ENCODE measurements at regions not wholly inside any gene's neighbourhood (a gene's known extent, or its start where the extent isn't known, plus 50 kb on each side); places are given as distances from the start of the nearest gene placed in this dataset.

DNA sequence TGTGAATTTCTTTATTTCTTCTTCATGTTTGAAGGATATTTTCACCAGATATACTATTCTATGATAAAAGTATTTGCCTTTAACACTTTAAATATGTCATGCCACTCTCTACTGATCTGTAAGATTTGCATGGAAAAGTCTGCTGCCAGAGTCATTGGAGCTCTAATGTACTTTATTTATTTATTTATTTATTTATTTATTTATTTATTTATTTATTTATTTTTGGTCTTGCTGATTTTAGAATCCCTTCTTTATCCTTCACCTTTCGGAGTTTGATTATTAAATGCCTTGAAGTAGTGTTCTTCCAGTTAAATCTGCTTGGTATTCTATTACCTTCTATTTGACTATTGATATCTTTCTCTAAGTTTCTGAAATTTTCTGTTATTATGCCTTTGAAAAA is 1669.6 kb downstream of the OTOL1 start:
- no peak overlapping the region for H3K4me3 ChIP-seq
- intact Hi-C loops (cut with DNase I) = no loop called here
- no peak for TF ChIP-seq CTCF (IDR thresholded peaks at IDR 0.05)
- no peak for TF ChIP-seq POLR2A (IDR thresholded peaks at IDR 0.05)
- H3K4me1 ChIP-seq = no peaks in the 10 kb centered on the region
- no peak for ATAC-seq
- H3K27ac ChIP-seq = no peak overlapping the region
- no peak for DNase-seq
- WGBS (ENCODE audit: insufficient coverage, low coverage, low lambda C conversion rate, missing lambda C conversion rate) = 20% methylated on average over 1 of the region's 1 CpG
- H3K27me3 ChIP-seq = no peaks in the 10 kb centered on the region
- no peaks in the 10 kb centered on the region for H3K36me3 ChIP-seq
- H3K9me3 ChIP-seq = no peaks in the 10 kb centered on the region

DNA sequence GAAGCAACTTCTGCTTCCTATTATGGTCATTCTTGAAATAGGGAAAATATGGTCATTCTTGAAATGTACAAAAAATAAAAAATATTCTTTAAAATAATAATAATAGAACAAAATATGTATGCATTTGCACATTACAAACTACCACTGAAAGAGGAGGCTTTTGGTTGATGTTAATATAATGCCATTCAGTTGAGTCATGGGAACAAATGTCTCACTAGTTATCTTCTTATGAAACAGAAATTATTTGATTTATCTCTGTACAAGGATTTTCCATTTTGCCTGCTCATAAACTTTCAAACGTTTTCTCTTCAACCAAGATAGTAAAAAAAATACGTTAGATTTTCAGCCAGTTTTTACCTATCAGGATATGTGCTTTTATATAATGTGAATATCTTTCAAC is 1662.7 kb downstream of the OTOL1 start:
- TF ChIP-seq CTCF (IDR thresholded peaks at IDR 0.05) (no peak), POLR2A (IDR thresholded peaks at IDR 0.05) (no peak)
- 26% methylated on average over 2 of the region's 2 CpGs for WGBS (ENCODE audit: insufficient coverage, low coverage, low lambda C conversion rate, missing lambda C conversion rate)

GRCh38 chr3:163139600-163139999 is 1643.0 kb downstream of the OTOL1 start:
- no peaks in the 10 kb centered on the region for H3K27me3 ChIP-seq
- no peak overlapping the region for H3K4me3 ChIP-seq
- no peaks in the 10 kb centered on the region for H3K36me3 ChIP-seq
- TF ChIP-seq POLR2A (IDR thresholded peaks at IDR 0.05) (no peak), CTCF (IDR thresholded peaks at IDR 0.05) (no peak)
- H3K27ac ChIP-seq = no peak overlapping the region
- H3K9me3 ChIP-seq = no peaks in the 10 kb centered on the region
- 52% methylated on average over 3 of the region's 4 CpGs for WGBS (ENCODE audit: insufficient coverage, low coverage, low lambda C conversion rate, missing lambda C conversion rate)
- H3K4me1 ChIP-seq = no peaks in the 10 kb centered on the region
- DNase-seq = no peak
- intact Hi-C loops (cut with DNase I) = no loop called here
- no peak for ATAC-seq

More for the DNA sequence above, 1662.7 kb downstream of the OTOL1 start:
- Histone ChIP-seq H3K36me3 (no peaks in the 10 kb centered on the region), H3K27me3 (no peaks in the 10 kb centered on the region), H3K9me3 (no peaks in the 10 kb centered on the region), H3K4me3 (no peak overlapping the region), H3K4me1 (no peaks in the 10 kb centered on the region), H3K27ac (no peak overlapping the region)
- intact Hi-C loops (cut with DNase I) = no loop called here
- ATAC-seq (no peak), DNase-seq (no peak)

- H3K36me3 ChIP-seq = no peaks in the 10 kb centered on the region
- H3K4me1 ChIP-seq = no peaks in the 10 kb centered on the region
- DNase-seq (no peak), ATAC-seq (no peak)
- H3K27ac ChIP-seq = no peak overlapping the region
- intact Hi-C loops (cut with DNase I) = no loop called here
- H3K9me3 ChIP-seq = no peaks in the 10 kb centered on the region
- no peaks in the 10 kb centered on the region for H3K27me3 ChIP-seq
- WGBS (ENCODE audit: insufficient coverage, low coverage, low lambda C conversion rate, missing lambda C conversion rate) = 52% methylated on average over 2 of the region's 2 CpGs
- no peak overlapping the region for H3K4me3 ChIP-seq
- TF ChIP-seq CTCF (IDR thresholded peaks at IDR 0.05) (no peak), POLR2A (IDR thresholded peaks at IDR 0.05) (no peak)
Observed at GRCh38 chr3:163138258-163138657, 1641.7 kb downstream of the OTOL1 start.

GRCh38 chr3:163132111-163132510 is 1635.5 kb downstream of the OTOL1 start:
- H3K4me3 ChIP-seq = no peak overlapping the region
- WGBS (ENCODE audit: insufficient coverage, low coverage, low lambda C conversion rate, missing lambda C conversion rate) = 58% methylated on average over 2 of the region's 5 CpGs
- H3K36me3 ChIP-seq = no peaks in the 10 kb centered on the region
- TF ChIP-seq POLR2A (IDR thresholded peaks at IDR 0.05) = no peak
- TF ChIP-seq CTCF (IDR thresholded peaks at IDR 0.05) = no peak
- DNase-seq (no peak), ATAC-seq (no peak)
- intact Hi-C loops (cut with DNase I) = no loop called here
- H3K27me3 ChIP-seq = no peaks in the 10 kb centered on the region
- H3K9me3 ChIP-seq = no peaks in the 10 kb centered on the region
- H3K27ac ChIP-seq = no peak overlapping the region
- no peaks in the 10 kb centered on the region for H3K4me1 ChIP-seq
